Sigmoid colon (tissue), 4 donors: ENCODE measurements at regions not wholly inside any gene's neighbourhood (a gene's known extent, or its start where the extent isn't known, plus 50 kb on each side); places are given as distances from the start of the nearest gene placed in this dataset.

ENCODE experiments used
- CTCF ChIP-seq, 4 experiments: fragments of 450-650 bp in 3 of 4; fragments of 200-600 bp in 1 of 4; IDR thresholded peaks; one replicate each; pipeline ENCODE4 v1.5.1; 2016 to 2019; ENCODE audit warnings: antibody characterized with exemption in 4 of 4, mild to moderate bottlenecking in 3 of 4, moderate library complexity in 2 of 4
- EP300 ChIP-seq, 4 donors: sonication (generic); formaldehyde crosslinking; IDR thresholded peaks; one replicate each; pipeline ENCODE4 v1.6.1; 2017; ENCODE audit warnings: antibody characterized with exemption in 4 of 4

GRCh38 chr15:19956124-19956796 is 585.3 kb downstream of the GOLGA6L6 start:
- TF ChIP-seq CTCF (IDR thresholded peaks at IDR 0.05) (no peak), EP300 (IDR thresholded peaks at IDR 0.05) (no peak)
